ENCODE measurements at regions not wholly inside any gene's neighbourhood (a gene's known extent, or its start where the extent isn't known, plus 50 kb on each side); places are given as distances from the start of the nearest gene placed in this dataset.
"Not testable (repeated sequence)": the region's sequence is repeated elsewhere in the genome, so short reads cannot be mapped to it uniquely, and the experiment has no call there.

DNA sequence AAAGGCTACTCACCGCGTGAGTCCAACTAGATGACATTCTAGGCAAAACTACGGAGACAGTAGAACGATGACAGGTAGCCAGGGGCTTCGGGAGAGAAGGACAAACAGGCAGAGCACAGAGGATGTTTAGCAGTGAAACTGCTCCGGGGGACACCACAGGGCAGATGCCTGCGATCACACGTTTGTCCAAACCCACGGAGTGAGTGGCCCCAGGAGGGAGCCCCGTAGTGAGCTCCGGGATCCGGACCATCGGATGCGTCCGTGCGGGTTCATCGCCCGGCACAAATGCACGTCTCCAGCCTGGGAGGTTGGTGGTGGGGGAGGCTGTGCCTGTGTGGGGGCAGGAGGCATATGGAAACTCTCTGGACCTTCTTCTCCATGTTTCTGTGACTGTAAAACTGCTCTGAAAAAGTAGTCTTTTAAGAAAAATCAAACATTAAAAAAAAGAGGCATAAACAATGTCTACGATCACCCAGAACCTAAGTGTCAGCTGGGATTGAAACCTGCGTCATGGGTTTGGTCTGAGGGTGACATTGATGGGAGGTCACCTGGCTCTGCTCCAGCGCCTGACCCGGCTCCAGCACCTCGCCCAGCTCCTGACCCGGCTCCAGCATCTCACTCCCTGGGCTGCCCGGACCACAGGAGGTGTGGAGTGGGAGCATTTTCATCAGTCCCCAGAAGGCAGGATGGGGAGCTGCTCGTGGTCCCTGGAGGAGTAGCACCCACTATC lies 83.0 kb upstream of the CTDP1 start:
- DNase-seq = no peak

GRCh38 chr18:79597176-79597830 lies 82.3 kb upstream of the CTDP1 start:
- DNase-seq = no peak

GRCh38 chr18:79597831-79598632 lies 81.6 kb upstream of the CTDP1 start:
- no peak for DNase-seq

DNA sequence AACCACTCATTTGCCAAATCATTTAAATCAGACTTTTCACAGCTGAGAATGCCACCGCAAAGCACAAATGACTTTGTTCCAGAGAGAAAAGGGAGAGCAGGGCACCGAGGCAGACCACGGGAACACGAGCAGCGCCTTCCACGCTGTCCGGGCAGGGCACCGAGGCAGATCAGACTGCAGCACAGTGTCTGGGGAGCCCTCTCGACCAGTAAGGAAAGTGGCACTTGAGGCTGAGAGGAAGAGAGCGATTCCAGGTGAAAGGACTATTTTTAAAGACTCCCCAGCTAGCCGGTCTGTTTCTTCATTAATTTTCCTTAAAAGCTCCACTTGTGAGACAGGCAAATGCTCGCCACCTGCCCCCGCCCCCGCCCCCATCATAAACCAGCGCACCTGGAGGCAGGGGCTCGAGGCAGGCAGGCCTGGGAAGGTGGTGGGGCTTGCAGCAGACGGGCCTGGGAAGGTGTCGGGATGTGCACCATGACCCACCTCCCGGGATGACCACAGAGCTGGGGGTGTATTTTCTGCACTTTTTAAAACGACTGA lies 80.9 kb upstream of the CTDP1 start:
- no peak for DNase-seq

DNA sequence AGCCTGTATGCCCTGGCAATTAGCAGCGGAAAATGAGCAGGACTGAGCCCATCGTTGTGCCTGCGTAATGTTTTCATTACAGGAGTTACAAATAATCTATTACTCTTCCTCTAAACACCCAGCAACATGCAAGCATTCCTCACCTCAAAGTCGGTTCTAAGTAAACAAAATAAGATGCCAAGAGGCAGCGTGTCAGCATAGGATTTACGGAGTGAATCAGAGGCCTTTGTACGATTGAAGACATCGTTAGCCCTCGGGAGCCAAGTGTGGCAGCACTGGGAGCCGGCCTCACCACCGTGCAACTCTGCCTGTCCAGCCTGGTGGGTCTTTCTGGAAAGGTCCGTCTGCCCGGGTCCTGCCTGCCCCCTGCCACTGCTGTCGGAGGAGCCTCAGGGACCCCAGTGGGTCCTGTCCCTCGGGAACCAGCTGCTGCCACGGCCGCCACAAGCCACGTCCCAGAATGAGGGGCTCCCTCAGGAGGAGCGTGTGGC lies 80.1 kb upstream of the CTDP1 start:
- no peak for DNase-seq

GRCh38 chr18:79600141-79600540 lies 79.5 kb upstream of the CTDP1 start:
- no peak for DNase-seq

GRCh38 chr18:79600596-79600995 lies 79.0 kb upstream of the CTDP1 start:
- no peak for DNase-seq

- DNase-seq = no peak
These were observed 78.4 kb upstream of the CTDP1 start for GRCh38 chr18:79601234-79601633.

DNA sequence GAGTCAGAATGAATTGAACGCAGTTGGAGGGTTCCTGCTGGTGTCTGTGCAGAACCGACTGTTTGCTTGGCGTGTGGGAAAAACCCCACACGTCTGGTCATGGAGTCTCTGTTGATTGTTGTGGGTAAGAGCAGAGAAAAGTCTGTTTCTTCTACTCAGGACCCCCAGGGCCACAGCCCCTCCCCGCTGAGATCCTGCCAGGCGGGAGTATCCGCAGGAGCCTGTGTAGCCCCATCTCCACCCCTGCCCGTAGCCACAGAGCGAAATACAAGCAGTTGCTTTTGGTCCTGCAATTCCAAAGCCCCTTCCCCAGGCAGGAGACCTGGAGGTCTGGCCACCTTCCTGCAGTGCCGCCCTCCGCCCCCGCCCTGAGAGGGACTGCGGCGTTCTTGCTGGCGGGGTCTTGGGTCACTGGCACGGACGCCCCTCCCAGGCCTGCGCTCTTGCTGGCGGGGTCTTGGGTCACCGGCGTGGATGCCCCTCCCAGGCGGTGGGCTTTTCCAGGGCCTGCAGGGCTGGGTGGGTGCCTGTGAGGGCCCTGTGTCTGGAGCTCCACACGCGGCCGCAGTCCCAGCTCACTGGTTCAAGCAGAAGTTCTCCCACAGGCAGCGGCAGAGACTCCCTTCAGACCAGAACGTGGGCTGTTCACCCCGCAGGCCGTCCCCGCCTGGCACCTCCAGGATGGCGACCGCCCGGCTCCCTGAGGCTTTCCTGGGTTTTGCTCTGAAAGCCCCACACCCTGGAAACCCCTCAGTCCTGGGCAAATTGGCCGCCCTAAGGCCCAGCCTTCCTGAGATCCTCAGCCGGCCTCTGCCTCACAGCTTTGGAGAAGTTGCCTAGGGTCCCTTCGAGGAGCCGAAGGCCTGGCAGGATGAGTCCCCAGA lies 76.0 kb upstream of the CTDP1 start:
- no peak for DNase-seq

- DNase-seq = no peak
These were observed 75.2 kb upstream of the CTDP1 start for GRCh38 chr18:79604205-79604912.

- DNase-seq = no peak
These were observed 74.4 kb upstream of the CTDP1 start for GRCh38 chr18:79604913-79605880.

DNA sequence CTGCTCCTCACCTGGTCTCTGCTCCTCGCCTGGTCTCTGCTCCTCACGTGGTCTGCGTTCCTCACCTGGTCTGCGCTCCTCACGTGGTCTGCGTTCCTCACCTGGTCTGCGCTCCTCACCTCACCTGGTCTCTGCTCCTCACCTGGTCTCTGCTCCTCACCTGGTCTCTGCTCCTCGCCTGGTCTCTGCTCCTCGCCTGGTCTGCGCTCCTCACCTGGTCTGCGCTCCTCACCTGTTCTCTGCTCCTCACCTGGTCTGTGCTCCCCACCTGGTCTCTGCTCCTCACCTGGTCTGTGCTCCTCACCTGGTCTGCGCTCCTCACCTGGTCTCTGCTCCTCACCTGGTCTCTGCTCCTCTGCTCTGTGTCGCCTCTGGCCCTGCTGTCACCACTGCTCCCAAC lies 73.5 kb upstream of the CTDP1 start:
- not testable (repeated sequence) for DNase-seq

DNA sequence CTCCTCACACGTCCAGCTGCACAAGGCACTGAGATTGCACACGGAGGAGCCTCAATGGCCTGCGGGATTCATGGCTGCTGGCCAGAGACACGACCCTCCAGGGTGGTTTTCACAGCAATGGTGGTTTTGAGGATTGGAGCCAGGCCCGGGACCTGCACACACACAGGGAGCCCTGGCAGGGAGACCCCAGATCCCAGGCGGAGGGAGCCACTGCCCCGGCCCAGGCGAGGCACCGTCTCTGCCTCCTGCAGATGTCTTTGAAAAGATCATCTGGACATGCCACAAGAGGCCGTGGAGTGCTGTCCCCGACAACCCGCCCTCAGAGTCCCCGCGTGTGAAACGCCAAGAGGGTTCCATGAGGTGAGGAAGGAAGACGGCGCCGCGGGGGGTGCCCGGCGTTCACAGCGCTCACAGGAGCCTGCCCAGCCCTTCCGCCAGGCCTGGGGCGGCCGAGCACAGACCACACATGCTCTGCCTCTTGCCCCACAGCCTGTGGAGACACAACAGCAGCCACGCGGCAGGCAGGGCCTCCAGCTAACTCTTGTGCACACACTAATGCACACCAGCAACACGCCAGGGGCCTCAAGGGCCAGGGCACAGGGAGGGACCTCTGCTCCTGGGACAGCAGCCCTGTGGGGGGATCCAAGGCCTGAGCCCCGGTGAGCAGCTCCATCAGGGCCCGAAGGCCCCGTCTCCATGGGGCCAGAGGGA lies 72.8 kb upstream of the CTDP1 start:
- no peak for DNase-seq

DNA sequence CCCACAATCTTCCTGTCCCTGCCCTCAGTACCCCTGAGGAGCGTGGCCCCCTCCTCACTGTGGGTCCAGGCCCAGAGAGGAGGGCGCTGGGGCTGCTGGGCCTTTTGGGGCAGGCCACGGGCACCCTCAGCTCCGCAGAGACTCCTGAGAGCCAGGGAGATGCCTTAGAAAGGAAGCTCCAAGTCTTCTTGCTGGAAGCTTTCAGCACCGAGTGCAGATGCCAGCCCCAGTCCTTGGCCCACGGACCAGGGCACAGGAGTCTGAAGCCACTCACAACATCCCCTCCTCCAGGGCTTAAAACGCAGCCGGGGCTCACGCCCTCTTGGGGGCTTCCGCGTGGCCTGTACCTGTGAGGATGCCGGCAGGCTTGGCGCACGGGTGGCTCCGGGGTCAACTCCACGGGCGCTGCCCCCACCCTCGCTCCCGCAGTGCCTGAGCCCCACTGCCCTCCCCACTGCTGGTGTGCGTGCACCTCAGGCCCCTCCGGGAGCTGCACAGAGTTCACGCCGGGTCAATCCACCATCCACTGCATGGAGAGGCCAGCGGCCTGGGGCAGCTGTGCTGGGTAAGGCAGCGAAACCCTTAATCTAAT lies 72.1 kb upstream of the CTDP1 start:
- DNase-seq = no peak

DNA sequence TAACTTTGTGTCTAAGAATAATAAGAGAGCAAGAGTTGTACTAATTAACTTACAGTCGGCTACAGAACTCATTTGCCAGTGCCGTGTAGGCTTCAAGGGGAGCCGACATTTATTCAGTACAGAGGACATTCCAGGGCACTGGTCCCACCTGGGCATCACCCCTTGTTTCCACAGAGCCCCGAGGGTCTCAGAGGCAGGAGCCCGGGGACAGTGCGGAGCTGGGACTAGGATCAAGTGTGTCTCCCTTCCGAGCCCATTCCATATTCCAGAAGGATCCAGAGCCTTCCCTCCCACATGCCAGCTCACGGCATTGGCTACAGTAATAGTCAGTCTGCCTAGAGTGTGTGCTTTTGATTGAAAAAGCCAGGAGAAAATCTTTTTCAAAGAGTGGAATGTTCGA lies 71.5 kb upstream of the CTDP1 start:
- no peak for DNase-seq

DNA sequence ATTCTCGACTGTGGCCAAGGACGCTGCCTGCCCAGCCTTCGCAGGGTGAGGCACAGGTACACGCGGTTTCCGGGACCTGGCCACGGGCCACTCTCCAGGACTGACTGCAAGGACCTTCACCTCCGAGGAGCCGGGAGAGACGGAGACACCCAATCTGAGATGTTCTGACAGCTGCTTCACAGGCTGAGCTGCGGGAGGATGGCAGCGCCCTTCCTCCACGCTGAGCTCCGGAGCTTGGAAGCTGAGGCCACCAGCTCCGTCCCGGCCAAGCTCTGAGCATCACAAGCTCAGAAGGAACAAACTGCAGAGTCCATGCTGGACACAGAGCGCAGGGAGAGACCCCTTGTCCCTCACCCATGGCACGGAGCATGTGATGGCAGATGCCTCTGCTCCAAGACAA lies 71.1 kb upstream of the CTDP1 start:
- no peak for DNase-seq

DNA sequence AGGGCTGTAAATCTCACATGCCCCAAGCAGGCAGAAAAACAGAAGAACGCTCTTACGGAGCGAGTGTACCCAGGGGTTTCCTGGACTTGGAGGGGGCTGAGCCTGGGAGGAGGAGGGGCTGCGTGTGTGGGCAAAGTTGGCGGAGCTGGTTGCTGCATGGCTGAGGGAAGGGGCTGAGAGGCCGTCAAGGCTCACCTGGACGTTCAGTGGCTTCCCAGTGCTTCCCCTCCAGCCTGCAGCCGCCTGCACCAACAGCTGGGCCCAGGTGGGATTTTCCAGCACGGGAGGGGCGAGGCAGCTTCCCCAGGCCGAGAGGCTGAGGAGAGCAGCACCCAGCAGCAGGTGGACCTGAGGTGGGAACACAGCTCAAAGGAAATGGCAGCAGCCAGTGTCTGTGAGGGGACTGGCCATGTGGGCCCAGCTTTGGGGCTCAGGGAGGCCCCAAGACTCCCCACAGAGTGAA lies 70.6 kb upstream of the CTDP1 start:
- DNase-seq = no peak

DNA sequence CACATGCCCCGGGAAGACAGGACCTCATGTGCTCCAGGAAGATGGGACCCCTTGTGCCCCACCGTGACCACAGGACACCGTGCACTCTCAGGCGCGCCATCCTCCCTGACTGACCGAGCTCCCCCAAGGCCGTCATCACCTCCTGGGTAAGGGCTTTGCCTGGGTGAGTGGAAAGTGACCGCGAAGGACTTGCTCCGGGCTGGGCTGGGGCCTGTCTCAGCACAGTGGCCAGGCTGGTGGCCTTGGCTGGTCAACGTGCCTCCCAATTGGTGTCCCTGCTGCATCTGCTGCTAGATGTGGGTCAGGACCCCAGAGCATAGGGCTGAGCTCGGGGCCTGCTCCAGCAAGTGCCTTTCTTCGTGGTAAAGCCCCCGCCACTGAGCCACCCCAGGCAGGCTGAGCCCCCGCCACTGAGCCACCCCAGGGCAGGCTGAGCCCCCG lies 69.7 kb upstream of the CTDP1 start:
- DNase-seq = no peak

DNA sequence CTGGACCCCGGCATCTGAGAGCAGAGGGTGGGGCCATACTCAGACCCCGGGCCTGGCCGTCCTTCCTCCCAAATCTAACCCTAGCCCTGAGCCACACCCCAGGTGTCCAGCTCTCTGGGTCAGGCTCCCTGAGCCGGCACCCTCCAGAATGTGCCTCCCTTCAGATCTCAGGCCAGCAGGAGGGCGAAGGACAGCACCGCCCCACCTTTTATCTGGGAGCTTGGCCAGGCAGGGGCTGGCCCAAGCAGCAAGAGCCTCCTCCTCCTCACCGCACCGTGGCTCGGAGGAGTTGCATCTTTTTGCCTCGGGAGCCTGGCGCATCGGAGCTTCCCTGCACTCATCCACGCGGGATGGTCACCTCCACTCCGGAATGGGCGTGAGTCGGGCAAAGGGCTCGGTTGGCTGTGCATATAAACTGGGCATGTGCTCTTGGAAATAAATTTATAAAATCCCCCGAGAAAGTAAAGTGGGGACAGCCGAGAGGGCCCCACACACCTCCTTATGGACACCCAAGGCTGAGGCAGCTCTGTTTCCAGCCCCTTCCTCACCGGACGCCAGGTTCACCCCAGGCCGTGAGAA lies 69.1 kb upstream of the CTDP1 start:
- no peak for DNase-seq

Measured in hippocampal formation (tissue), 2 donors.